NCI-H524 treated with DMSO at 0.1 percent for 48 hours (cell line): ENCODE measurements at regions not wholly inside any gene's neighbourhood (a gene's known extent, or its start where the extent isn't known, plus 50 kb on each side); places are given as distances from the start of the nearest gene placed in this dataset.
"Not testable (repeated sequence)": the region's sequence is repeated elsewhere in the genome, so short reads cannot be mapped to it uniquely, and the experiment has no call there.

ENCODE experiments used
- DNase-seq: peaks from one replicate; lab custom pipeline; 2025; lab: John Stamatoyannopoulos, UW

- no peak for DNase-seq
Observed at GRCh38 chr1:14347186-14347585, 251.3 kb upstream of the KAZN start.

GRCh38 chr1:14347776-14348175 is 250.7 kb upstream of the KAZN start:
- DNase-seq = no peak

- DNase-seq = no peak
Observed at GRCh38 chr1:14350197-14350596, 248.3 kb upstream of the KAZN start.

GRCh38 chr1:14352897-14353296 is 245.6 kb upstream of the KAZN start:
- no peak for DNase-seq

GRCh38 chr1:14361005-14361404 is 237.5 kb upstream of the KAZN start:
- DNase-seq = not testable (repeated sequence)

- DNase-seq = no peak
Observed at GRCh38 chr1:14362331-14362730, 236.2 kb upstream of the KAZN start.

GRCh38 chr1:14363036-14363590 is 235.4 kb upstream of the KAZN start:
- DNase-seq = no peak

GRCh38 chr1:14363707-14364413 is 234.6 kb upstream of the KAZN start:
- no peak for DNase-seq

- no peak for DNase-seq
Observed at GRCh38 chr1:14365301-14365988, 233.0 kb upstream of the KAZN start.

GRCh38 chr1:14366091-14367018 is 232.1 kb upstream of the KAZN start:
- peak; percentile 28 for DNase-seq

- DNase-seq = no peak
Observed at GRCh38 chr1:14367451-14367850, 231.0 kb upstream of the KAZN start.

GRCh38 chr1:14369526-14370213 is 228.8 kb upstream of the KAZN start:
- DNase-seq = no peak

GRCh38 chr1:14371771-14372497 is 226.6 kb upstream of the KAZN start:
- DNase-seq = no peak

- DNase-seq = no peak
Observed at GRCh38 chr1:14372526-14372925, 226.0 kb upstream of the KAZN start.

GRCh38 chr1:14373081-14373758 is 225.3 kb upstream of the KAZN start:
- no peak for DNase-seq

- DNase-seq = no peak
Observed at GRCh38 chr1:14375226-14375625, 223.3 kb upstream of the KAZN start.

GRCh38 chr1:14377386-14377785 is 221.1 kb upstream of the KAZN start:
- DNase-seq = no peak

- no peak for DNase-seq
Observed at GRCh38 chr1:14380408-14380807, 218.1 kb upstream of the KAZN start.

- DNase-seq = peak; percentile 74
Observed at GRCh38 chr1:14390816-14391215, 207.7 kb upstream of the KAZN start.

- no peak for DNase-seq
Observed at GRCh38 chr1:14392161-14392858, 206.2 kb upstream of the KAZN start.
